Hepatocyte (in vitro differentiated cells): ENCODE measurements at regions not wholly inside any gene's neighbourhood (a gene's known extent, or its start where the extent isn't known, plus 50 kb on each side); places are given as distances from the start of the nearest gene placed in this dataset.

ENCODE experiments used
- DNase-seq: peaks from one replicate; pipeline ENCODE4 v3.0.0-alpha.2; 2016; ENCODE audit warnings: low spot score
- H2AFZ ChIP-seq: fragments of 200-600 bp; sonication (generic); 2 replicates; pipeline ENCODE4 v1.6.0; 2016; ENCODE audit warnings: antibody characterized with exemption, mild to moderate bottlenecking
- H3K27ac ChIP-seq: fragments of 200-600 bp; sonication (generic); 2 replicates; pipeline ENCODE4 v1.5.1; 2016; ENCODE audit warnings: mild to moderate bottlenecking
- H3K27me3 ChIP-seq: fragments of 200-600 bp; sonication (generic); 2 replicates; pipeline ENCODE4 v1.6.1; 2016
- H3K36me3 ChIP-seq: fragments of 200-600 bp; sonication (generic); replicated peaks from 2 replicates; pipeline ENCODE4 v1.5.1; 2016; ENCODE audit warnings: low read depth; ENCODE audit not compliant: insufficient read depth
- H3K4me1 ChIP-seq: fragments of 200-600 bp; sonication (generic); 2 replicates; pipeline ENCODE4 v1.5.1; 2016; ENCODE audit warnings: mild to moderate bottlenecking, moderate library complexity; ENCODE audit not compliant: insufficient read depth
- H3K4me2 ChIP-seq: fragments of 200-600 bp; sonication (generic); 2 replicates; pipeline ENCODE4 v1.6.0; 2016
- H3K4me3 ChIP-seq: fragments of 200-600 bp; sonication (generic); 2 replicates; pipeline ENCODE4 v1.5.1; 2016; ENCODE audit warnings: mild to moderate bottlenecking
- H3K79me2 ChIP-seq: fragments of 200-600 bp; sonication (generic); 2 replicates; pipeline ENCODE4 v1.6.0; 2017; ENCODE audit warnings: mild to moderate bottlenecking
- H3K9me2 ChIP-seq: fragments of 200-600 bp; sonication (generic); replicated peaks from 2 replicates; pipeline ENCODE4 v1.6.0; 2017; ENCODE audit warnings: mild to moderate bottlenecking; ENCODE audit not compliant: insufficient read depth
- H3K9me3 ChIP-seq: fragments of 200-600 bp; sonication (generic); 2 replicates; pipeline ENCODE4 v1.5.1; 2016; ENCODE audit warnings: low read depth, mild to moderate bottlenecking
- H4K20me1 ChIP-seq: fragments of 200-600 bp; sonication (generic); 2 replicates; pipeline ENCODE4 v1.6.0; 2016; ENCODE audit warnings: mild to moderate bottlenecking; ENCODE audit not compliant: insufficient read depth, poor library complexity, severe bottlenecking
- CTCF ChIP-seq: fragments of 200-600 bp; sonication (generic); IDR thresholded peaks from 2 replicates; pipeline ENCODE4 v1.5.1; 2016; ENCODE audit warnings: antibody characterized with exemption, mild to moderate bottlenecking; ENCODE audit not compliant: poor library complexity
- EZH2 ChIP-seq: fragments of 200-600 bp; sonication (generic); IDR thresholded peaks from 2 replicates; pipeline ENCODE4 v1.6.1; 2016; ENCODE audit warnings: antibody characterized with exemption, mild to moderate bottlenecking, borderline replicate concordance
- EZH2phosphoT487 ChIP-seq: fragments of 200-600 bp; sonication (generic); IDR thresholded peaks from one replicate; pipeline ENCODE4 v1.6.1; 2018; ENCODE audit warnings: antibody characterized with exemption, mild to moderate bottlenecking, low read depth, moderate library complexity; ENCODE audit not compliant: unreplicated experiment, severe bottlenecking
- WGBS: methylation state at CpG from one replicate; pipeline ENCODE4 v1.1.6; 2016; ENCODE audit warnings: low lambda C conversion rate; ENCODE audit errors: missing lambda C conversion rate; 5-methylcytosine and 5-hydroxymethylcytosine counted together

- Histone ChIP-seq H3K27ac (no peak overlapping the region), H3K9me3 (no peaks in the 10 kb centered on the region), H3K27me3 (no peaks in the 10 kb centered on the region), H3K4me2 (no peak overlapping the region), H4K20me1 (no peaks in the 10 kb centered on the region), H3K4me3 (no peak overlapping the region), H3K36me3 (no peaks in the 10 kb centered on the region), H3K9me2 (no peaks in the 10 kb centered on the region), H3K4me1 (no peaks in the 10 kb centered on the region), H3K79me2 (no peaks in the 10 kb centered on the region), H2AFZ (no peak overlapping the region)
- TF ChIP-seq CTCF = peak; percentile 18
- TF ChIP-seq EZH2phosphoT487 = no peak
- no peak for DNase-seq
- WGBS = 94% methylated on average over 4 of the region's 4 CpGs
Measured at GRCh38 chr7:118870187-118870586, 645.7 kb downstream of the ANKRD7 start.

- H3K36me3 ChIP-seq = no peaks in the 10 kb centered on the region
- H3K4me3 ChIP-seq = no peak overlapping the region
- H3K9me2 ChIP-seq = no peaks in the 10 kb centered on the region
- H3K9me3 ChIP-seq = no peaks in the 10 kb centered on the region
- no peaks in the 10 kb centered on the region for H3K4me1 ChIP-seq
- H3K4me2 ChIP-seq = no peak overlapping the region
- H3K27me3 ChIP-seq = no peaks in the 10 kb centered on the region
- H4K20me1 ChIP-seq = no peaks in the 10 kb centered on the region
- 21% methylated on average over 3 of the region's 3 CpGs for WGBS
- DNase-seq = peak; percentile 22
- no peak overlapping the region for H2AFZ ChIP-seq
- no peak for TF ChIP-seq CTCF
- no peak for TF ChIP-seq EZH2phosphoT487
- no peak for TF ChIP-seq EZH2
- H3K27ac ChIP-seq = no peak overlapping the region
- H3K79me2 ChIP-seq = no peaks in the 10 kb centered on the region
Measured at GRCh38 chr7:118872568-118872967, 648.1 kb downstream of the ANKRD7 start.

GRCh38 chr7:118877187-118877586 lies 652.7 kb downstream of the ANKRD7 start:
- TF ChIP-seq EZH2phosphoT487 (no peak), EZH2 (no peak), CTCF (no peak)
- Histone ChIP-seq H3K27ac (no peak overlapping the region), H2AFZ (no peak overlapping the region), H3K79me2 (no peaks in the 10 kb centered on the region), H3K4me3 (no peak overlapping the region), H3K9me2 (no peaks in the 10 kb centered on the region), H3K36me3 (no peaks in the 10 kb centered on the region), H3K27me3 (no peaks in the 10 kb centered on the region), H3K9me3 (no peaks in the 10 kb centered on the region), H3K4me1 (no peaks in the 10 kb centered on the region), H3K4me2 (no peak overlapping the region), H4K20me1 (no peaks in the 10 kb centered on the region)
- no peak for DNase-seq
- WGBS = 100% methylated on average over 1 of the region's 2 CpGs

- no peaks in the 10 kb centered on the region for H3K79me2 ChIP-seq
- DNase-seq = no peak
- no peak overlapping the region for H3K4me2 ChIP-seq
- H4K20me1 ChIP-seq = no peaks in the 10 kb centered on the region
- no peaks in the 10 kb centered on the region for H3K4me1 ChIP-seq
- no peaks in the 10 kb centered on the region for H3K27me3 ChIP-seq
- no peaks in the 10 kb centered on the region for H3K9me3 ChIP-seq
- H3K4me3 ChIP-seq = no peak overlapping the region
- H2AFZ ChIP-seq = no peak overlapping the region
- no peaks in the 10 kb centered on the region for H3K36me3 ChIP-seq
- no peak overlapping the region for H3K27ac ChIP-seq
- H3K9me2 ChIP-seq = no peaks in the 10 kb centered on the region
- TF ChIP-seq EZH2 (no peak), CTCF (no peak), EZH2phosphoT487 (no peak)
Measured at GRCh38 chr7:118878336-118878735, 653.8 kb downstream of the ANKRD7 start.
